ENCODE measurements at regions not wholly inside any gene's neighbourhood (a gene's known extent, or its start where the extent isn't known, plus 50 kb on each side); places are given as distances from the start of the nearest gene placed in this dataset.

GRCh38 chr14:34270361-34270760, 191.7 kb downstream of the SPTSSA start:
- TF ChIP-seq POLR2A (IDR thresholded peaks at IDR 0.05), result no peak
- TF ChIP-seq CTCF (IDR thresholded peaks at IDR 0.05), result no peak
- TF ChIP-seq EP300 (IDR thresholded peaks at IDR 0.05), result no peak
- 24 to 43% (median 29%) methylated on average over 5 of the region's 5 CpGs for WGBS, 3 donors

GRCh38 chr14:34266344-34266743, 195.7 kb downstream of the SPTSSA start:
- WGBS, 3 donors, result 65 to 79% (median 73%) methylated on average over 4 of the region's 4 CpGs
- DNase-seq, result no peak
- TF ChIP-seq CTCF (IDR thresholded peaks at IDR 0.05), result no peak
- no peak for TF ChIP-seq EP300 (IDR thresholded peaks at IDR 0.05)
- TF ChIP-seq POLR2A (IDR thresholded peaks at IDR 0.05), result no peak
- Histone ChIP-seq H3K9me3 (no peaks in the 10 kb centered on the region), H3K36me3 (no peaks in the 10 kb centered on the region), H3K27ac (no peak overlapping the region), H3K4me1 (ENCODE audit: insufficient read depth) (no peaks in the 10 kb centered on the region), H3K27me3 (no peaks in the 10 kb centered on the region), H3K4me3 (no peak overlapping the region)
- intact Hi-C loops (cut with DNase I), result no loop called here

More at GRCh38 chr14:34270361-34270760, 191.7 kb downstream of the SPTSSA start:
- Histone ChIP-seq H3K27ac (no peak overlapping the region), H3K4me1 (ENCODE audit: insufficient read depth) (no peaks in the 10 kb centered on the region), H3K9me3 (no peaks in the 10 kb centered on the region), H3K27me3 (no peaks in the 10 kb centered on the region), H3K4me3 (no peak overlapping the region), H3K36me3 (no peaks in the 10 kb centered on the region)
- DNase-seq, result no peak
- intact Hi-C loops (cut with DNase I), result no loop called here

GRCh38 chr14:34262127-34262910, 199.7 kb downstream of the SPTSSA start:
- Histone ChIP-seq H3K27ac (no peak overlapping the region), H3K36me3 (no peaks in the 10 kb centered on the region), H3K9me3 (no peaks in the 10 kb centered on the region), H3K4me1 (ENCODE audit: insufficient read depth) (no peaks in the 10 kb centered on the region), H3K27me3 (no peaks in the 10 kb centered on the region), H3K4me3 (no peak overlapping the region)
- no peak for DNase-seq
- 33 to 45% (median 41%) methylated on average over 9 of the region's 9 CpGs for WGBS, 3 donors
- no peak for TF ChIP-seq EP300 (IDR thresholded peaks at IDR 0.05)
- no peak for TF ChIP-seq POLR2A (IDR thresholded peaks at IDR 0.05)
- no peak for TF ChIP-seq CTCF (IDR thresholded peaks at IDR 0.05)
- intact Hi-C loops (cut with DNase I), result no loop called here

GRCh38 chr14:34259996-34260395, 202.0 kb downstream of the SPTSSA start:
- H3K9me3 ChIP-seq, result no peaks in the 10 kb centered on the region
- intact Hi-C loops (cut with DNase I), result no loop called here
- no peak overlapping the region for H3K27ac ChIP-seq
- no peaks in the 10 kb centered on the region for H3K27me3 ChIP-seq
- no peak for DNase-seq
- no peaks in the 10 kb centered on the region for H3K4me1 ChIP-seq (ENCODE audit: insufficient read depth)
- H3K4me3 ChIP-seq, result no peak overlapping the region
- no peaks in the 10 kb centered on the region for H3K36me3 ChIP-seq
- TF ChIP-seq POLR2A (IDR thresholded peaks at IDR 0.05) (no peak), CTCF (IDR thresholded peaks at IDR 0.05) (no peak), EP300 (IDR thresholded peaks at IDR 0.05) (no peak)
